ENCODE measurements at regions not wholly inside any gene's neighbourhood (a gene's known extent, or its start where the extent isn't known, plus 50 kb on each side); places are given as distances from the start of the nearest gene placed in this dataset.

GRCh38 chr1:55822891-55823290, 607.7 kb upstream of the USP24 start:
- DNase-seq (ENCODE audit: insufficient read length, low spot score) (no peak), FAIRE-seq (no peak)
- TF ChIP-seq POLR2A (IDR thresholded peaks at IDR 0.05; ENCODE audit: low read depth, low read length) (no peak), SPI1 (IDR thresholded peaks at IDR 0.05; ENCODE audit: low read depth, low read length) (no peak), TAF1 (IDR thresholded peaks at IDR 0.05; ENCODE audit: low read depth, low read length) (no peak), PAX5 (IDR thresholded peaks at IDR 0.05; ENCODE audit: insufficient read depth, low read length, severe bottlenecking) (no peak), POU2F2 (IDR thresholded peaks at IDR 0.05; ENCODE audit: low read depth, low read length) (no peak), POLR2AphosphoS5 (IDR thresholded peaks at IDR 0.05; ENCODE audit: low read depth, low read length) (no peak)

GRCh38 chr1:55821234-55821633, 606.1 kb upstream of the USP24 start:
- FAIRE-seq (no peak), DNase-seq (ENCODE audit: insufficient read length, low spot score) (no peak)
- TF ChIP-seq PAX5 (IDR thresholded peaks at IDR 0.05; ENCODE audit: insufficient read depth, low read length, severe bottlenecking) (no peak), POLR2A (IDR thresholded peaks at IDR 0.05; ENCODE audit: low read depth, low read length) (no peak), POLR2AphosphoS5 (IDR thresholded peaks at IDR 0.05; ENCODE audit: low read depth, low read length) (no peak), SPI1 (IDR thresholded peaks at IDR 0.05; ENCODE audit: low read depth, low read length) (no peak), TAF1 (IDR thresholded peaks at IDR 0.05; ENCODE audit: low read depth, low read length) (no peak), POU2F2 (IDR thresholded peaks at IDR 0.05; ENCODE audit: low read depth, low read length) (no peak)

- DNase-seq (ENCODE audit: insufficient read length, low spot score) = no peak
- no peak for TF ChIP-seq POLR2A (IDR thresholded peaks at IDR 0.05; ENCODE audit: low read depth, low read length)
- TF ChIP-seq TAF1 (IDR thresholded peaks at IDR 0.05; ENCODE audit: low read depth, low read length) = no peak
- TF ChIP-seq POLR2AphosphoS5 (IDR thresholded peaks at IDR 0.05; ENCODE audit: low read depth, low read length) = no peak
- TF ChIP-seq PAX5 (IDR thresholded peaks at IDR 0.05; ENCODE audit: insufficient read depth, low read length, severe bottlenecking) = no peak
- no peak for TF ChIP-seq SPI1 (IDR thresholded peaks at IDR 0.05; ENCODE audit: low read depth, low read length)
- no peak for TF ChIP-seq POU2F2 (IDR thresholded peaks at IDR 0.05; ENCODE audit: low read depth, low read length)
- no peak for FAIRE-seq
Measured at GRCh38 chr1:55820501-55820900, 605.3 kb upstream of the USP24 start.

- DNase-seq (ENCODE audit: insufficient read length, low spot score) (no peak), FAIRE-seq (no peak)
- TF ChIP-seq POLR2AphosphoS5 (IDR thresholded peaks at IDR 0.05; ENCODE audit: low read depth, low read length) (no peak), POU2F2 (IDR thresholded peaks at IDR 0.05; ENCODE audit: low read depth, low read length) (no peak), SPI1 (IDR thresholded peaks at IDR 0.05; ENCODE audit: low read depth, low read length) (no peak), PAX5 (IDR thresholded peaks at IDR 0.05; ENCODE audit: insufficient read depth, low read length, severe bottlenecking) (no peak), POLR2A (IDR thresholded peaks at IDR 0.05; ENCODE audit: low read depth, low read length) (no peak), TAF1 (IDR thresholded peaks at IDR 0.05; ENCODE audit: low read depth, low read length) (no peak)
Measured at GRCh38 chr1:55819011-55819410, 603.8 kb upstream of the USP24 start.

- DNase-seq (ENCODE audit: insufficient read length, low spot score) (no peak), FAIRE-seq (no peak)
- no peak for TF ChIP-seq POLR2A (IDR thresholded peaks at IDR 0.05; ENCODE audit: low read depth, low read length)
- no peak for TF ChIP-seq POU2F2 (IDR thresholded peaks at IDR 0.05; ENCODE audit: low read depth, low read length)
- no peak for TF ChIP-seq TAF1 (IDR thresholded peaks at IDR 0.05; ENCODE audit: low read depth, low read length)
Measured at GRCh38 chr1:55816456-55817426, 601.6 kb upstream of the USP24 start.

- FAIRE-seq (no peak), DNase-seq (ENCODE audit: insufficient read length, low spot score) (no peak)
- TF ChIP-seq SPI1 (IDR thresholded peaks at IDR 0.05; ENCODE audit: low read depth, low read length) (no peak), PAX5 (IDR thresholded peaks at IDR 0.05; ENCODE audit: insufficient read depth, low read length, severe bottlenecking) (no peak), POU2F2 (IDR thresholded peaks at IDR 0.05; ENCODE audit: low read depth, low read length) (no peak), TAF1 (IDR thresholded peaks at IDR 0.05; ENCODE audit: low read depth, low read length) (no peak), POLR2A (IDR thresholded peaks at IDR 0.05; ENCODE audit: low read depth, low read length) (no peak), POLR2AphosphoS5 (IDR thresholded peaks at IDR 0.05; ENCODE audit: low read depth, low read length) (no peak)
Measured at GRCh38 chr1:55815745-55816455, 600.7 kb upstream of the USP24 start.

GRCh38 chr1:55814967-55815366, 599.8 kb upstream of the USP24 start:
- DNase-seq (ENCODE audit: insufficient read length, low spot score) (no peak), FAIRE-seq (no peak)
- no peak for TF ChIP-seq SPI1 (IDR thresholded peaks at IDR 0.05; ENCODE audit: low read depth, low read length)
- TF ChIP-seq TAF1 (IDR thresholded peaks at IDR 0.05; ENCODE audit: low read depth, low read length) = no peak
- TF ChIP-seq PAX5 (IDR thresholded peaks at IDR 0.05; ENCODE audit: insufficient read depth, low read length, severe bottlenecking) = no peak
- TF ChIP-seq POU2F2 (IDR thresholded peaks at IDR 0.05; ENCODE audit: low read depth, low read length) = no peak
- TF ChIP-seq POLR2AphosphoS5 (IDR thresholded peaks at IDR 0.05; ENCODE audit: low read depth, low read length) = no peak
- TF ChIP-seq POLR2A (IDR thresholded peaks at IDR 0.05; ENCODE audit: low read depth, low read length) = no peak

GRCh38 chr1:55813618-55814017, 598.5 kb upstream of the USP24 start:
- DNase-seq (ENCODE audit: insufficient read length, low spot score) = no peak
- no peak for TF ChIP-seq TAF1 (IDR thresholded peaks at IDR 0.05; ENCODE audit: low read depth, low read length)
- TF ChIP-seq PAX5 (IDR thresholded peaks at IDR 0.05; ENCODE audit: insufficient read depth, low read length, severe bottlenecking) = no peak
- no peak for TF ChIP-seq SPI1 (IDR thresholded peaks at IDR 0.05; ENCODE audit: low read depth, low read length)
- FAIRE-seq = no peak

- DNase-seq (ENCODE audit: insufficient read length, low spot score) = no peak
- TF ChIP-seq POU2F2 (IDR thresholded peaks at IDR 0.05; ENCODE audit: low read depth, low read length) (no peak), SPI1 (IDR thresholded peaks at IDR 0.05; ENCODE audit: low read depth, low read length) (no peak)
- FAIRE-seq = no peak
Measured at GRCh38 chr1:55812281-55812680, 597.1 kb upstream of the USP24 start.
